SW480 (cell line): ENCODE measurements at regions not wholly inside any gene's neighbourhood (a gene's known extent, or its start where the extent isn't known, plus 50 kb on each side); places are given as distances from the start of the nearest gene placed in this dataset.
"Not testable (repeated sequence)": the region's sequence is repeated elsewhere in the genome, so short reads cannot be mapped to it uniquely, and the experiment has no call there.

Experiments used
- DNase-seq: peaks from one replicate; pipeline ENCODE4 v3.0.0-alpha.2; 2016; ENCODE audit warnings: low spot score

DNA sequence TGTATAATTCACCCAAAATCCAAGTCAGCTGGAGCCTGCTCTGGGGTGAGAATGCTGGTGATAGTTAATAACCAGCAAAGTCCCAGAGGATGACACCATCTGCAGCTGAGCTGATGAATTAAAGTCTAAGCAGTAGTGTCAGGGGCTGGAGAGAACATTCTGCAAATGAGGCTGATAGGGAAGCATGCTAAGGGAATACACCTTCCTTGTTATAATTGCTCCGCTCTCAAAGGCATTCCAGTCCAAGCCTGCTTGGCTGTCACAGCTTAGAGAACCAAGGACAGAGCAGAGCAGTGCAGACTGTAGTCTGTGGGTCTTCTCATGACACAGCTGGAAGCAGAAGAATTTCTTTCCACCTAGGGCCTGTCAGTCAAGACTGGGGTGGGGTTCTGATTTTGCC is 283.1 kb downstream of the SIPA1L2 start:
- no peak for DNase-seq

DNA sequence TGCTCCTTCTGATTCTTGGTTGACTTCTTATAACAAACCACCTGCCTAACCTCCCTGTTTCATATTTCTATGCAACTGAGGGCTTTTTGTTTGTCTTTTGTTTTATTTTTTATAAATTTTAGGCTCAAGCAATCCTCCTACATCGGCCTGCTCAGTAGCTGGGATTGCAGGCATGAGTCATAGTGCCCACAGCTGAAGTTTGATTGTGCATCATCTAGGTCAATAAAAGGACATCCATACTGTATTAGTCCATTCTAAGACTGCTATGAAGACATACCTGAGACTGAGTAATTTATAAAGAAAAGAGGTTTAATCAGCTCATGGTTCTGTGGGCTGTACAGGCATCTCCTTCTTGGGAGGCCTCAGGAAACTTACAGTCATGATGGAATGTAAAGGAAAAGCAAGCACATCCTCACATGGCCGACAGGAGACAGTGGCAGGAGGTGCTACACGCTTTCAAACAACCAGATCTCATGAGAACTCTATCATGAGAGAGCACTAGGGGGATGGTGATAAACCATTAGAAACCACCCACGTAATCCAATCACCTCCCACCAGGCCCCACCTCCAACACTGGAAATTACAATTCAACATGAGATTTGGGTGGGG is 285.0 kb downstream of the SIPA1L2 start:
- no peak for DNase-seq

DNA sequence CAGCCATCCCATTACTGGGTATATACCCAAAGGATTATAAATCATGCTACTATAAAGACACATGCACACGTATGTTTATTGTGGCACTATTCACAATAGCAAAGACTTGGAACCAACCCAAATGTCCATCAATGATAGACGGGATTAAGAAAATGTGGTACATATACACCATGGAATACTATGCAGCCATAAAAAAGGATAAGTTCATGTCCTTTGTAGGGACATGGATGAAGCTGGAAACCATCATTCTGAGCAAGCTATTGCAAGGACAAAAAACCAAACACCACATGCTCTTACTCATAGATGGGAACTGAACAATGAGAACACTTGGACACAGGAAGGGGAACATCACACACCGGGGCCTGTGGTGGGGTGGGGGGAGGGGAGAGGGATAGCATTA is 285.7 kb downstream of the SIPA1L2 start:
- not testable (repeated sequence) for DNase-seq

DNA sequence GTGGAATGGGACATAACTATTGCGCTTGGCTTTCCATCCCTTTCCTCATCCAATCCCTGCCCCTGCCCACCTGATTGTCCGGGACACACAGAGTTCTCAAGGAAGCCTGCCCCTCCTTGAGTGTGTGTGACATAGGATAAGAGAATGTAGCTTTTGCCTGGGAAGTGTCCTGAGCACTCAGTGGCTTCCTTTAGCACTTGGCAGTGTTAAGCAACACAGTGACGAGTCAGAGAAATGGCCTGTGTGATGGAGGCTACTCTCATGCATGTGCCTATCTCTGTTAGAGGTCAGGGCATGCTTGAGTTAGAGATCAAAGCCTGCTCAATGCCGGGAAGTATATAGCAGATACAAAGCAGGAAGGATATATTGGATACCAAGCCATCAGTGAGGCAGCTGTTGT is 289.5 kb downstream of the SIPA1L2 start:
- DNase-seq: no peak

GRCh38 chr1:232339073-232339472 is 290.9 kb downstream of the SIPA1L2 start:
- DNase-seq: no peak

DNA sequence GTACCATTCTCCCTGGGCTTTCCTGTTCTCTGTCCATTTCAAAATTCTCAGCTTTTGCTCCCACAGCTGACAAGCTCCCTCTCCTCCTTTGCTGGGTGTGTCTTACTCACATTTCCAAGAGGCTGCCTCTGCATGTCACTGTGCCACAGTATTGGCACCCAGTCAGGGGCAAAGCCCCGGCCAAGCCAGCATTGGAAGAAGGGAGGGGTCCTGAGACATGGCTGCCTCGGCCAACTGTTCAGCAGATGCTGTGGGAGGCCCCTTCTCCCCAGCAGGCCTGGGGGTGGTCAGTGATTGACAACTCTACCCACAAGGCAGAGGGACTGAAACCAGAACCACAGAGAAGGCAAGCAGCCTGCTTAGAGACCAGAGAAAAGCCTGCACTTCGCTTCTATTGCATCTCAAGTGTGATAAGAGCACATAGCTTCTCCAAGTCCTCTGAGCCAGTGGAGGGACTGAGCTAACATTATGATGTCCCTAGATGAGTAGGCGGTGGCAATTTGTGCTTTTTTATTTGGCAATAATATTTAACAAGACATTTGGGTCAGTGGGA is 294.1 kb downstream of the SIPA1L2 start:
- no peak for DNase-seq

DNA sequence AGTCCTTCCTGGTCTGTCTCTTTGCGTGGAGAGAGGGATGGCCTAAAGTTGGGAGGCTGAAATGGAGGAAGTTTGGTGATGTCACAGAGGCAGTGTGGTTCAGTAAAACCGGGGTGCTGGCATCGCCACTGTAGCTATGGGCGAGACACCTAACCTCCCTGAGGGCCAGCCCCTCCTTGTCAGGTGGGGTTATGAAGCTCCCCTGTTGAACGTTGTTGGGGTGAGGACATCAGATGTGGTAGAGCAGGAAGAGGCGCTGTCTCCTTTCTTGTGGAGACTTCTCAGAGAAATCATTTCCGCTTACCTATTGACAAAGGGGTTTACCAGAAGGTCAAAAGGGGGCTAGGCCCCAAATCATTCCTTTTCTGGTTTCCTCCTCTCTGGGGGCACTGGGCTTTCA is 294.7 kb downstream of the SIPA1L2 start:
- no peak for DNase-seq

DNA sequence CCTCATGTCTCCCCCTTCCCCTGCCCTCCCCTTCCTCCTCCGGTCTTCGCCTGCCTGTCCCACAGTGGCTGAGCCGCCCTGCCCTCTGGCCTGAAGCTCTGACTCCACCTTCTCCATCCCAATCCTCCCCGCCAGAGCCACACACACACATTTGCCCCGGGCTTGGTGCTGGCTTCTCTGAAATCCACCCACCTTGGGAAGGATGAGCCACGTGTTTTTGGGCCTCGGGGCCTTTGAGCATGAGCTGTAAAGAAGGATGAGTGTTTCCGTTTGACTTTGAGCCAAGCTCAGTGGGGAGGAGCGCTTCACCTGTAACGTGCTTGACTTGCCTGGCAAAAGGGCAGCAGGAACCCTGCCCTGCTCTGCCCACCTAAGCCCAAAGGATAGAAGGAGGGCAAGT is 295.1 kb downstream of the SIPA1L2 start:
- DNase-seq: no peak

DNA sequence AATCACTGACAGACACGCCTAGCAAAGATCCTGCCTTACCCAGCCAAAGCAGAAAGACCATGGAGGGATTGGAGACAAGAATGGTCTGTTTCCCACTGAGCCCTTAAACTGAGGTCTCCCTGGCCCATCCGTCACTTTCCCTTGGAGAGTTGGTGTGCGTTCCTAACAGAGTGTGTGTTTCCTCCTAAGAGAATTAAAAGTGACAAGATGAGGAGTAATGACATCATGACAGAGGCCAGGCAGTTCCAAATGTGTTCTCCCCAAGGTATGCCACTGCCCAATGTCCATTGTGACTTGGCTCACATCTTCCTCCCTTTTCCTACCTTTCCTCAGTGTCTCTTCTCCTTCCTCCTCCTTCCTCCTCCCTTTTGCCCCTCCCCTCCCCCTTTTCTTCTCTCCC is 295.7 kb downstream of the SIPA1L2 start:
- no peak for DNase-seq

DNA sequence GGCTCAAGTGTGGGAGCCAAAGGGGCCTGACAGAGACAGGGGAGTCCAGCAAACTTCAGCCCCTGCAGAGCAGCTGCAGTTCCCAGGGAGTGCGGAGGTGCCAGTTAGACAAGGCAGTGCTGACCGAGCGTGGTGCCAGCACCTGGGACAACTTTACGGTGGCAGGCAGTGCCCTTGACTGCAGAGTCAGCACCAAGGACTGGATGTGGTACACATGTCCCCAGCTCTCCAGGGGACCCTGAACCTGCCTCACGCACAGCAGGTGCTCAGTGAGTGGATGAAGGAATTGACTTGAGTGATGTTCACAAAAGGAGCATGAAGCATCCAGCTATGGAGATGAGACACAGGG is 296.5 kb downstream of the SIPA1L2 start:
- DNase-seq: no peak

DNA sequence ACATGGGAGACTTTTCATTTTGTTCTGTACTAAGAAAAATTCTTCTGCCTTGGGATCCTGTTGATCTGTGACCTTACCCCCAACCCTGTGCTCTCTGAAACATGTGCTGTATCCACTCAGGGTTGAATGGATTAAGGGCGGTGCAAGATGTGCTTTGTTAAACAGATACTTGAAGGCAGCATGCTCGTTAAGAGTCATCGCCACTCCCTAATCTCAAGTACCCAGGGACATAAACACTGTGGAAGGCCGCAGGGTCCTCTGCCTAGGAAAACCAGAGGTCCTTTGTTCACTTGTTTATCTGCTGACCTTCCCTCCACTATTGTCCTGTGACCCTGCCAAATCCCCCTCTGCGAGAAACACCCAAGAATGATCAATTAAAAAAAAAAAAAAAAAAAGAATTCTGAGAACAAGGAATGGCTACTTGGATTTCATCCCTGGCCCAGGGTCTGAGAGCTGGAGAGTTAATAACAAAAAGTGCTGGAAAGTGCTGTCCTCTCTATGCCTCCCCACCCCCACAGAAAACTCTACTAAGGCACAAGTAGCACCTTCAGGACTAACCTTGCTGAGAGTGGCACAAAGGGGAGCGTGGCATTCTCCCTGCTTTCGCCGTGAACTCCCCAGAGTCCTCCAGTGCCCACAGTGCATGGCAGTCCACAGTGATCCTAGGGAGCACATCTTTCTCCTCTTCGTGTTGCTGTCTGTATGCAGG is 297.1 kb downstream of the SIPA1L2 start:
- not testable (repeated sequence) for DNase-seq

DNA sequence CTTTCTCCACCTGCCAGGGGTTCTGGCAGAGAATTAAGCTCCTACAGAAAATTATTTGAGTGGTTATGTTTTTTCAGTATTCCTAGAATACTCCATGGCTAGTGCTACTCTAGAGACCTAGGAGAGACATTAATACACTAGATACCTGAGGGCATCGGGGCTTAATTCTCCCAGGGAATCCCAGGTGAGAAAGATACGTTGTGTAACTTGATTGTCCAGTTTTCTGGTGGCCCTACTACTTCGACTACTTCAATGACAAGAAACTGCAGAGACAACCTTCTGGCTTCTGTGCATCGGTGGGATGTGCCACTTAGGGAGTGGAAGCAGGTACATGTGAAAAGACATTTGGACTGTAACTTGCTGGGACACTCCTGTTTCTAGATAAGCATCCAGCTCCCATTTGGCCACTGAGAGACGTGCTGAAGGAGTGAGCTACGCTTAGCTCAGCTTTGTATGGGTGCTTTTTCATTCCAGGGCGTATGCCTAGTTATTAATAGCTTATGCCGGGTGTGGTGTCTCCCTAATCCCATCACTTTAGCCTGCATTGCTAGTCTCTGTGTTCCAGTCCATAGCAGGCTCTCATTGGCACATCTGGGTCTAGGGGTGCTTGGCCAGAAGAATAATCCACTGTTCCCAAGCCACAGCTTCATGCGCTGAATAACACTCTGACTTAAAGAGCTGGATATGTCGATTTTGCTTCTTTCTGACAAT is 300.7 kb downstream of the SIPA1L2 start:
- no peak for DNase-seq

DNA sequence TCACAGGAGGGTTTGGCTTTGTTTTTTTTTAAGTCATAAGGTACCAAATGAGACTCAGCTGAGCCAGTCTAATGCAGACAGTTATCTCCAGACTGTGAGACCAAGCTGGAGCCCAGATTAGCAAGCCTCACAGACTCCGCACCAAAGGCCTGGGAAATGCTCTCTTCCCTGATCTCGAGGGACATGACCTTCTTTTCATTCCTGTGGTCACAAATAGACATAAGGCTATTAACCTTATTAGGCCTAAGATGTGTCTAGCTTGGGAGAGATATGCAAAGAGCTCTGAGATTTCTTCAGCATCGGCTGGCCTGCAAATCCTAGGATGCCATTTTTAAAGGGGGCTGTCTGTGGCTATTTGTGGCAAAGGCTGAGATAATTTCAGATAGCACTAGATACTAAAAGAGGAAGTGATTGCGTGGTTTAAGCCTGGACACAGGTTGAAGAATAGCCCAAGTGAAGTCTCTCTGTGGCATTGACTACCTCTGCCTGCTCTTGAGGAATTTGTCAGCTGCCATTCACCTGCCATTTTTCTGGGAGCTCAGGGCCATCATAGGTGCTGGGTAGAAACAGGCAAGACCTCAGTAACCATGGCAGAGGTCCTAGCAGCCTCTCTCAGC is 301.3 kb downstream of the SIPA1L2 start:
- no peak for DNase-seq

DNA sequence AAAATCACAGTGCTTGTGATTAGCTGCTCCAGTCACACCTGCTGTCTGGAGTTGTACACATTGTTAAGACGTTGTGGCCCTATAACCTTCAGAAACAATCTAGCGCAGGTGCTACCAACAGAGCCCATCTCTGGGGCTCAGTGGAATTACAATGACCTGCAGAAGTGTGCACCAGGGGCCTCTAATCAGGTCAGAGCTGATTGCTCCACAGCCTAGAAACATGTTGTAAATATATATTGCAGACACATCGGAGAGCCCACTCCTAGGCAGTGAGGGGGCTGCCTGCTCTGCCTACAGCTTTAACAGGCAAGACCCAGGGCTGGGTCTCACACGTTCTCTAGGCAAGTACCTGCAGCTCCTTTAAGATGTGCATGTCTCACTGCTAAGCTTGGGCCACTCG is 302.0 kb downstream of the SIPA1L2 start:
- no peak for DNase-seq

GRCh38 chr1:232327269-232327668 is 302.7 kb downstream of the SIPA1L2 start:
- DNase-seq: no peak

DNA sequence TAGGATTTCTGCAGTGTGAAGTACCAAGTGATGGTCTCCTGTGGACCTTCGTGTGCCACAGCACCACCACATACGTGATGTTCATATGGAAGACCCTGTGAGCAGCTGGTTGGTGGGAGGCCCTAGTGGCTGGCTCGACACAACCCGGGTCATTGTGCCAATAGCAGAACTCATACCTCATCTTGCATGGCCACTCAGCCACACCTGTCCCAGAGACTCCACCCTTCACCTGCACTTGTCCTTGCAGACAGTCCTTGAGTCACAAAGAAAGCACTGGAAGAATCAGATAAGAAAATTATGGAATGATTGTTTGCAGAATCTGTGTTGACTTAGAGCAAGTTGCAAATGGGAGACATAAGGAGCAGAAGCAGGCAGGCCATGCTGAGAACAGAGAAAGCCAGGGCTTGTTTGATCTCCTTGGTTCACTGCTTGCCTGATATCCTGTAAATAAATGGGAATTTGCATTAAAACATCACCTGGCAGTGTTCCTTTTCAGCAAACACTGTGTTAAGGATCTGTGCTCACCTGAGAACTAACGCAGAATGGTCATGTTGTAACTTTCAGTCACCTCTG is 307.7 kb downstream of the SIPA1L2 start:
- no peak for DNase-seq

DNA sequence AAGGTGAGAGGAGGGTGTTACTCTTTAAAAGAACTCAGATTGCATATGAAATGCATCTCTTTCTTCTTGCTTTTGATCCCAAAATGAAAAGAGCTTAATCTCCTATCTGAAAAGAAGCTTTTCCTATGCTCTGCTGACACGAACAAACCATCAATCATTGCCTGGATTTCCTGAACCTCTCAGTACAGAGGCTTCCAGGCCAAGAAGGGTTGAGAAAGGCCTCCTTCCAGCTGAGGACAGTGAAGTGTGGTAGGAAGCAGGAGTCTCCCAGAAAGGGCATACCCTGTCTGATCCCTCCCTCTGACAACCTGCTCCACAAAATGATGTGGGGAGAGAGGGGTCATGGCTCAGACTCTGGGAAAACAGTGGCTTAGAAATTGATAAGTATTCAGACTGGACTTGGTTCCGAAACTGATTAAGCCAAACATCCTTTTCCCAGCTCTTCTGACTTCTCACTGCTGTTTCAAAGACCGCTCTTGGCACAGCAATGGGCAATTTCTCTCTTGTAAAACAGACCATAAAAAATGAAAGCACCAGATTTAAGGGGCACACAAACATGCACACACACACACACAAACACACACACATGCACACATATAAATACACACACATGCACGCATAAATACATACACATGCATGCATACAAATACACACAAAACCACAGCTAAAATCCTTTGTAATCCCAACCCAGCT is 310.3 kb downstream of the SIPA1L2 start:
- DNase-seq: no peak

DNA sequence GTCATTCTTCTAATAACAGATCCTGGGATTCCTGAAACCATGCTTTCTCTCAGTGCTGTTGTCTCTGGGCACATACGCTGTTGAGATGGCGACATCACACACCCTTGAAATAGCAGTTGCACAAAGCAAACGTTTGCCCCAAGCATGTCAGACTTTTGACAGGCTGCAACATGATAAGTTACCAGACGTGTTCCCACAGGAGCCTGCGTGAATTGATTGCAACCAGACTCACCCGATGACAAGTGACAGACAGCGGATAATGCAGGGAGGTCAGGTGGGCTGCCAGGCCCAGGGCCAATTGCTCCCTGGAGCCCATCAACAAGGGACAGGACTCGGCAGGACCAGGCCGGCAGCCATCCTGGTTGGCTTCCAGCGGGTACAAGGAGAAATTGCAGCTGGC is 310.9 kb downstream of the SIPA1L2 start:
- DNase-seq: no peak

- DNase-seq: no peak
These were observed 311.8 kb downstream of the SIPA1L2 start for GRCh38 chr1:232318143-232318542.

DNA sequence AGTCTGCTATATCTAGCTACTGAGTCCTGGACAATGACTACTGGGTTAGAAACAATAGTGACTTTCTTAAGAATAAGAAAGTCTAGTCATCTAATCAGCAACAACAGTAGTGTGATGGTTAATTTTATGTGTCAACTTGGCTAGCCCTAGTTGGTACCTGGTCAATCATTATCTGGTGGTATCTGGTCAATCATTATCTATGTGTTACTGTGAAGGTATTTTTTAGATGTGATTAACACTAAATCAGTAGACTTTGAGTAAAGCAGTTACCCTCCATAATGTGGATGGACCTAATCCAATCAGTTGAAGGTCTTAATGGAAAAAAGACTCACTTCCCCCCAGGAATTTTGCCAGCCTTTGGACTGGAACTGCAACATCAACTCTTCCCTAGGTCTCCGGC is 312.6 kb downstream of the SIPA1L2 start:
- DNase-seq: no peak

DNA sequence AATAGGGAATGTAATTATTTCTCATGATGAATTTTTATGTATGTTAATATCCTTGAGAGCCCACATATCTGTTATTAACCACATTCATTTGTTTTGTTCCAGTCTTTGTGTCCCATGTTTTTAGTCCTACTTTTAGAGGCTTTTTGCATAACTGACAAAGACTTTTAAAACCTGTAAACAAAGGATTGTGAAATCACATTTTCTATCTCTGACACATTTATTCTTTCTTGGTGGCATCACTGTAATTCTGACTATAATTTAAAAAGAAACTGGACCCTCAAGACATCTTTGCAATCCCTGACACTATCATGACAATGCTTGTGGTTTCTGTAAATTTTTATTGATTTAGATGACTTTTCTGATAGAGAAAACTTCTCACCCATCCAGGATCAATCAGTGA is 313.1 kb downstream of the SIPA1L2 start:
- no peak for DNase-seq

GRCh38 chr1:232313876-232314275 is 316.1 kb downstream of the SIPA1L2 start:
- not testable (repeated sequence) for DNase-seq
